PFSK-1 (cell line): ENCODE measurements at regions not wholly inside any gene's neighbourhood (a gene's known extent, or its start where the extent isn't known, plus 50 kb on each side); places are given as distances from the start of the nearest gene placed in this dataset.

ENCODE experiments used
- SIN3A ChIP-seq: IDR thresholded peaks from 2 replicates; pipeline ENCODE4 v1.6.1; 2012; ENCODE audit warnings: mild to moderate bottlenecking, low read length, moderate library complexity, borderline replicate concordance; ENCODE audit not compliant: insufficient read depth
- TAF1 ChIP-seq: IDR thresholded peaks from 2 replicates; pipeline ENCODE4 v1.6.1; 2012; ENCODE audit warnings: low read length, control low read depth, borderline replicate concordance; ENCODE audit not compliant: insufficient read depth

- TF ChIP-seq TAF1 (no peak), SIN3A (no peak)
Observed at GRCh38 chr10:4767033-4767814, 58.8 kb upstream of the AKR1E2 start.
